Pancreas (tissue), 10 donors: ENCODE measurements at regions not wholly inside any gene's neighbourhood (a gene's known extent, or its start where the extent isn't known, plus 50 kb on each side); places are given as distances from the start of the nearest gene placed in this dataset.

ENCODE experiments used
- ATAC-seq, 4 donors: fragments of 200-7000 bp; cut with Tn5 transposase; one replicate each; pipeline versions ENCODE4 v1.8.0 to v1.9.1; 2020; ENCODE audit warnings: mild to moderate bottlenecking in 4 of 4, moderate library complexity in 4 of 4
- DNase-seq, 6 donors: peaks; one replicate each; pipeline ENCODE4 v3.0.0-alpha.2; 2020
- FAIRE-seq: peaks from 2 replicates; lab custom pipeline; 2012; peaks lifted over from hg19 to GRCh38; lab: Jason Lieb, UNC
- H3K27ac ChIP-seq, 4 donors: fragments of 200-600 bp; sonication (generic); 1 replicate in 3 of 4; 2 replicates in 1 of 4; pipeline versions ENCODE4 v1.5.0 to v1.8.0; 2020
- H3K27me3 ChIP-seq, 4 donors: fragments of 200-600 bp; one replicate each; pipeline ENCODE4 v1.8.0; 2021
- H3K36me3 ChIP-seq, 3 donors: fragments of 200-600 bp; sonication (generic) in 1 of 3; one replicate each; pipeline versions ENCODE4 v1.5.0 to v1.8.0; 2020 to 2021
- H3K4me1 ChIP-seq, 3 donors: fragments of 200-600 bp; one replicate each; pipeline ENCODE4 v1.8.0; 2021
- H3K4me3 ChIP-seq, 4 donors: fragments of 200-600 bp; sonication (generic) in 2 of 4; one replicate each; pipeline versions ENCODE4 v1.5.0 to v1.8.0; 2020 to 2021
- H3K9me3 ChIP-seq, 4 donors: fragments of 200-600 bp; one replicate each; pipeline ENCODE4 v1.8.0; 2021
- CTCF ChIP-seq, 4 donors: fragments of 200-600 bp; sonication (generic) in 3 of 4; IDR thresholded peaks; one replicate each; pipeline versions ENCODE4 v1.5.0 to v1.8.0; 2021; ENCODE audit warnings: antibody characterized with exemption in 4 of 4
- WGBS, 2 donors: extraction: QIAGEN DNeasy Blood & Tissue Kit; methylation state at CpG; one replicate each; pipeline ENCODE4 v1.1.7; 2013; 5-methylcytosine and 5-hydroxymethylcytosine counted together
- intact Hi-C, 3 donors: fragments of 100-400 bp; cut with DNase I; formaldehyde crosslinking; loops; one replicate each; pipeline versions ENCODE4 v1.11.1 to v1.14.2; 2022
- donor health status: healthy with polysubstance abuse.
- donor health status: DM: no; HTN: no; CAD: no; lungs with moderate emphysema.
- donor health status: DM: no; HTN: no; CAD: no.
- donor health status: control.
- donor health status: control.
- donor health status: Bipolar disorder and iron deficiency.
- donor health status: DM: yes; HTN: yes; CAD: no.
- donor health status: DM: no; HTN: no; CAD: no.
- donor health status: DM: no; HTN: no; CAD: no.
- donor health status: DM: yes; HTN: yes; CAD: no.

GRCh38 chr3:34882764-34883163 lies 756.6 kb upstream of the ARPP21 start:
- Histone ChIP-seq H3K36me3 (no peaks in the 10 kb centered on the region), H3K9me3 (no peaks in the 10 kb centered on the region), H3K4me3 (no peak overlapping the region), H3K27me3 (no peaks in the 10 kb centered on the region), H3K4me1 (no peaks in the 10 kb centered on the region), H3K27ac (no peak overlapping the region)
- DNase-seq (no peak), FAIRE-seq (no peak), ATAC-seq (no peak)
- WGBS, 2 donors, result 71 to 90% methylated on average over 2 of the region's 2 CpGs
- TF ChIP-seq CTCF (IDR thresholded peaks at IDR 0.05), result no peak
- intact Hi-C loops, result no loop called here

- no peaks in the 10 kb centered on the region for H3K4me1 ChIP-seq
- DNase-seq (no peak), ATAC-seq (no peak), FAIRE-seq (no peak)
- no peaks in the 10 kb centered on the region for H3K36me3 ChIP-seq
- H3K27me3 ChIP-seq, result no peaks in the 10 kb centered on the region
- 49 to 51% methylated on average over 2 of the region's 2 CpGs for WGBS, 2 donors
- no peak overlapping the region for H3K27ac ChIP-seq
- TF ChIP-seq CTCF (IDR thresholded peaks at IDR 0.05), result no peak
- intact Hi-C loops, result no loop called here
- no peak overlapping the region for H3K4me3 ChIP-seq
- H3K9me3 ChIP-seq, result no peaks in the 10 kb centered on the region
Measured at GRCh38 chr3:34884007-34884406, 755.3 kb upstream of the ARPP21 start.

DNA sequence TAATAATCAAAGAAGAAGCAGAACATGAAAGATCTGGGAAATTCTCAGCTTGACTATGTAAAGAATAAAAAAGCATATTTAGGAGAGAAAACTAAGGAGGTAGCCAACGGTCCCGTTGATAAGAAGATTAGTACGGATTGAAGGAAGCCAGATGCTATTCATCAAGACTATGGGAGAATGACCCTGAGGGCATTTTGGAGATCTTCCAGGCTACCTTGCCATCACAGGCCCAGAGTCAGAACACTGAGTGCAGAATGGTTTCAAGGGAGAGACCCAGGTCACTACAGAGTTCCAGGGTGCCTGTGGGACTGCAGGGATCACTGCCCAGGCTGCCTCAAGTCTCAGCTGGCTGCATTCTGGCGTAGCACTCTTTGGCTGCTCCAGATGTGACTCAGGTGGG lies 752.9 kb upstream of the ARPP21 start:
- H3K9me3 ChIP-seq, result no peaks in the 10 kb centered on the region
- no peak for ATAC-seq
- H3K36me3 ChIP-seq, result no peaks in the 10 kb centered on the region
- FAIRE-seq, result no peak
- TF ChIP-seq CTCF (IDR thresholded peaks at IDR 0.05), result no peak
- WGBS, 2 donors, result 40 to 45% methylated on average over 4 of the region's 4 CpGs
- H3K27me3 ChIP-seq, result no peaks in the 10 kb centered on the region
- no peak overlapping the region for H3K27ac ChIP-seq
- H3K4me3 ChIP-seq, result no peak overlapping the region
- H3K4me1 ChIP-seq, result no peaks in the 10 kb centered on the region
- intact Hi-C loops, result no loop called here
- DNase-seq, result no peak

GRCh38 chr3:34889641-34890040 lies 749.7 kb upstream of the ARPP21 start:
- H3K27ac ChIP-seq, result no peak overlapping the region
- H3K9me3 ChIP-seq, result no peaks in the 10 kb centered on the region
- H3K27me3 ChIP-seq, result no peaks in the 10 kb centered on the region
- ATAC-seq, result no peak
- intact Hi-C loops, result no loop called here
- H3K36me3 ChIP-seq, result no peaks in the 10 kb centered on the region
- FAIRE-seq, result no peak
- TF ChIP-seq CTCF (IDR thresholded peaks at IDR 0.05), result no peak
- no peak for DNase-seq
- H3K4me1 ChIP-seq, result no peaks in the 10 kb centered on the region
- no peak overlapping the region for H3K4me3 ChIP-seq
- WGBS, 2 donors, result 89 to 90% methylated on average over 2 of the region's 2 CpGs

- FAIRE-seq, result no peak
- WGBS, 2 donors, result 85 to 94% methylated on average over 1 of the region's 1 CpG
Measured at GRCh38 chr3:34890247-34890646, 749.1 kb upstream of the ARPP21 start.

More at GRCh38 chr3:34890247-34890646, 749.1 kb upstream of the ARPP21 start:
- no peak for TF ChIP-seq CTCF (IDR thresholded peaks at IDR 0.05)
- no peaks in the 10 kb centered on the region for H3K36me3 ChIP-seq
- H3K9me3 ChIP-seq, result no peaks in the 10 kb centered on the region
- H3K4me1 ChIP-seq, result no peaks in the 10 kb centered on the region
- ATAC-seq (no peak), DNase-seq (no peak)
- no peak overlapping the region for H3K27ac ChIP-seq
- no peaks in the 10 kb centered on the region for H3K27me3 ChIP-seq
- intact Hi-C loops, result no loop called here
- no peak overlapping the region for H3K4me3 ChIP-seq
